ENCODE measurements at regions not wholly inside any gene's neighbourhood (a gene's known extent, or its start where the extent isn't known, plus 50 kb on each side); places are given as distances from the start of the nearest gene placed in this dataset.

GRCh38 chr3:127100459-127101410, 92.2 kb upstream of the PRR23E start:
- TF ChIP-seq CTCF (IDR thresholded peaks at IDR 0.05) (no peak), EZH2 (IDR thresholded peaks at IDR 0.05) (no peak)
